Endothelial cell of umbilical vein (primary cell): ENCODE measurements at regions not wholly inside any gene's neighbourhood (a gene's known extent, or its start where the extent isn't known, plus 50 kb on each side); places are given as distances from the start of the nearest gene placed in this dataset.

Source experiments
- BruUV-seq: library from RNA; stranded (reverse); fragments of 400-500 nt; replicated peaks from 2 replicates; lab custom pipeline; 2021; lab: Mats Ljungman, UMichigan
- CTCF ChIA-PET: fragments of 300-600, 350-600 bp; sonication (Branson Sonifier 250); formaldehyde crosslinking; loops from one replicate; lab custom pipeline; 2021; ENCODE audit warnings: antibody characterized with exemption, inconsistent platforms; lab: Charles Lee
- POLR2A ChIA-PET: fragments of 300-600, 350-600 bp; sonication (Branson Sonifier 250); formaldehyde crosslinking; loops from one replicate; lab custom pipeline; 2021; ENCODE audit warnings: antibody characterized with exemption, inconsistent platforms; lab: Charles Lee
- DNase-seq: peaks from one replicate; pipeline ENCODE4 v3.0.0-alpha.2; 2011; ENCODE audit warnings: low read depth, low spot score
- FAIRE-seq: peaks from 2 replicates; lab custom pipeline; 2011; peaks lifted over from hg19 to GRCh38; lab: Jason Lieb, UNC
- H2AFZ ChIP-seq: 2 replicates; pipeline ENCODE4 v1.6.0; 2012; ENCODE audit warnings: low read depth, low read length, control low read depth, inconsistent platforms
- H3K27ac ChIP-seq: 2 replicates; pipeline ENCODE4 v1.5.1; 2011; ENCODE audit warnings: low read depth, mild to moderate bottlenecking, control low read depth, low read length, moderate library complexity; ENCODE audit not compliant: insufficient read depth
- H3K27me3 ChIP-seq, 2 experiments: 2 replicates each; pipeline versions ENCODE4 v1.6.0 to v1.6.1; 2011; ENCODE audit warnings: low read length in 2 of 2, mixed read lengths in 1 of 2; ENCODE audit not compliant: control insufficient read depth in 2 of 2, insufficient read depth in 2 of 2
- H3K36me3 ChIP-seq, 2 experiments: 2 replicates in 1 of 2; 3 replicates in 1 of 2; pipeline ENCODE4 v1.5.1; 2011; ENCODE audit warnings: low read length in 2 of 2, mild to moderate bottlenecking in 1 of 2, moderate library complexity in 1 of 2; ENCODE audit not compliant: control insufficient read depth in 2 of 2, insufficient read depth in 2 of 2; ENCODE audit errors: extremely low read depth in 1 of 2
- H3K4me1 ChIP-seq: 3 replicates; pipeline ENCODE4 v1.5.1; 2011; ENCODE audit warnings: mild to moderate bottlenecking, low read length; ENCODE audit not compliant: control insufficient read depth, insufficient read depth; ENCODE audit errors: extremely low read depth
- H3K4me2 ChIP-seq: 2 replicates; pipeline ENCODE4 v1.6.1; 2011; ENCODE audit warnings: low read length, control low read depth, mixed read lengths; ENCODE audit not compliant: insufficient read depth
- H3K4me3 ChIP-seq, 3 experiments: fragments of 200-600 bp in 1 of 3; sonication (generic), shearing (Covaris generic) in 1 of 3; replicated peaks in 1 of 3; 2 replicates each; pipeline ENCODE4 v1.5.1; 2011 to 2016; ENCODE audit warnings: control low read depth in 3 of 3, low read length in 3 of 3, mild to moderate bottlenecking in 2 of 3, inconsistent platforms in 1 of 3, low read depth in 1 of 3, moderate library complexity in 1 of 3; ENCODE audit not compliant: insufficient read depth in 1 of 3
- H3K79me2 ChIP-seq: 2 replicates; pipeline ENCODE4 v1.6.0; 2012; ENCODE audit warnings: low read length, inconsistent platforms; ENCODE audit not compliant: control insufficient read depth, insufficient read depth
- H3K9ac ChIP-seq: replicated peaks from 2 replicates; pipeline ENCODE3; 2011; ENCODE audit warnings: low read length, control low read depth; ENCODE audit not compliant: insufficient read depth; ENCODE audit errors: extremely low read depth
- H3K9me1 ChIP-seq: replicated peaks from 3 replicates; pipeline ENCODE4 v1.6.0; 2011; ENCODE audit warnings: mild to moderate bottlenecking, low read length; ENCODE audit not compliant: control insufficient read depth, insufficient read depth; ENCODE audit errors: extremely low read depth
- H3K9me3 ChIP-seq: replicated peaks from 2 replicates; pipeline ENCODE4 v1.5.1; 2012; ENCODE audit warnings: low read length, inconsistent platforms; ENCODE audit not compliant: control insufficient read depth, insufficient read depth
- H4K20me1 ChIP-seq: replicated peaks from 2 replicates; pipeline ENCODE3; 2011; ENCODE audit warnings: mild to moderate bottlenecking, low read length; ENCODE audit not compliant: control insufficient read depth, insufficient read depth; ENCODE audit errors: extremely low read depth
- EZH2 ChIP-seq: IDR thresholded peaks from 2 replicates; pipeline ENCODE4 v1.6.1; 2012; ENCODE audit warnings: borderline replicate concordance, low read depth, mild to moderate bottlenecking, moderate library complexity, low read length, inconsistent platforms; ENCODE audit not compliant: severe bottlenecking
- FOS ChIP-seq: IDR thresholded peaks from 2 replicates; pipeline ENCODE4 v1.6.1; 2011; ENCODE audit warnings: mild to moderate bottlenecking, low read length, moderate library complexity, borderline replicate concordance; ENCODE audit not compliant: insufficient read depth
- GATA2 ChIP-seq: IDR thresholded peaks from 2 replicates; pipeline ENCODE4 v1.7.0; 2011; ENCODE audit warnings: low read depth, mild to moderate bottlenecking, moderate library complexity, mixed read lengths, low read length; ENCODE audit not compliant: insufficient read length, insufficient read depth
- JUN ChIP-seq: IDR thresholded peaks from 2 replicates; pipeline ENCODE4 v1.6.1; 2011; ENCODE audit warnings: borderline replicate concordance, low read depth; ENCODE audit not compliant: insufficient read length, insufficient read depth
- MAX ChIP-seq: IDR thresholded peaks from 2 replicates; pipeline ENCODE4 v1.6.1; 2011; ENCODE audit not compliant: insufficient read depth, insufficient read length
- MYC ChIP-seq: IDR thresholded peaks from one replicate; pipeline ENCODE4 v1.6.1; 2011; ENCODE audit warnings: mild to moderate bottlenecking, low read depth, low read length
- POLR2A ChIP-seq: IDR thresholded peaks from 2 replicates; pipeline ENCODE4 v1.6.1; 2012; ENCODE audit warnings: low read depth, mild to moderate bottlenecking, control low read depth, low read length
- POLR2AphosphoS5 ChIP-seq: IDR thresholded peaks from 2 replicates; pipeline ENCODE4 v1.6.1; 2012; ENCODE audit warnings: low read depth, mild to moderate bottlenecking, control low read depth, low read length, moderate library complexity; ENCODE audit not compliant: insufficient read depth
- dilution Hi-C: fragments of 300-500 bp; cut with MboI; formaldehyde crosslinking; loops from one replicate; pipeline ENCODE4 v1.15.0; 2019; ENCODE audit warnings: low sequenced_read_pairs; ENCODE audit not compliant: extremely low pct_ligation_motif_present
- intact Hi-C: fragments of 100-400 bp; cut with micrococcal nuclease; formaldehyde crosslinking; loops from one replicate; pipeline ENCODE4 v1.10.0; 2022
- TF ChIP-seq, protein P1 (sequence below), 2 donors: IDR thresholded peaks; 1 replicate in 1 of 2; 2 replicates in 1 of 2; pipeline ENCODE4 v1.5.1; 2011; ENCODE audit warnings: low read length in 2 of 2, mild to moderate bottlenecking in 2 of 2, moderate library complexity in 2 of 2, control low read depth in 1 of 2, inconsistent platforms in 1 of 2, low read depth in 1 of 2; ENCODE audit not compliant: insufficient read depth in 1 of 2; ENCODE audit errors: extremely low read depth in 1 of 2

- no peaks in the 10 kb centered on the region for H3K4me1 ChIP-seq
- no peak overlapping the region for H3K27ac ChIP-seq
- no peak overlapping the region for H3K4me3 ChIP-seq
- POLR2A ChIA-PET: no interaction called here
- H2AFZ ChIP-seq: no peak overlapping the region
- FAIRE-seq: no peak
- no peaks in the 10 kb centered on the region for H4K20me1 ChIP-seq
- no peaks in the 10 kb centered on the region for H3K9me1 ChIP-seq
- H3K36me3 ChIP-seq: no peaks in the 10 kb centered on the region
- H3K27me3 ChIP-seq: no peaks in the 10 kb centered on the region
- dilution Hi-C loops (no loop called here), intact Hi-C loops (no loop called here)
- no peak for TF ChIP-seq JUN
- TF ChIP-seq MYC: no peak
- TF ChIP-seq FOS: no peak
- no peak for TF ChIP-seq GATA2
- TF ChIP-seq, protein P1, sequence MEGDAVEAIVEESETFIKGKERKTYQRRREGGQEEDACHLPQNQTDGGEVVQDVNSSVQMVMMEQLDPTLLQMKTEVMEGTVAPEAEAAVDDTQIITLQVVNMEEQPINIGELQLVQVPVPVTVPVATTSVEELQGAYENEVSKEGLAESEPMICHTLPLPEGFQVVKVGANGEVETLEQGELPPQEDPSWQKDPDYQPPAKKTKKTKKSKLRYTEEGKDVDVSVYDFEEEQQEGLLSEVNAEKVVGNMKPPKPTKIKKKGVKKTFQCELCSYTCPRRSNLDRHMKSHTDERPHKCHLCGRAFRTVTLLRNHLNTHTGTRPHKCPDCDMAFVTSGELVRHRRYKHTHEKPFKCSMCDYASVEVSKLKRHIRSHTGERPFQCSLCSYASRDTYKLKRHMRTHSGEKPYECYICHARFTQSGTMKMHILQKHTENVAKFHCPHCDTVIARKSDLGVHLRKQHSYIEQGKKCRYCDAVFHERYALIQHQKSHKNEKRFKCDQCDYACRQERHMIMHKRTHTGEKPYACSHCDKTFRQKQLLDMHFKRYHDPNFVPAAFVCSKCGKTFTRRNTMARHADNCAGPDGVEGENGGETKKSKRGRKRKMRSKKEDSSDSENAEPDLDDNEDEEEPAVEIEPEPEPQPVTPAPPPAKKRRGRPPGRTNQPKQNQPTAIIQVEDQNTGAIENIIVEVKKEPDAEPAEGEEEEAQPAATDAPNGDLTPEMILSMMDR (IDR thresholded peaks at IDR 0.05; ENCODE audit: extremely low read depth in 1 of 2, insufficient read depth in 1 of 2, low read depth in 1 of 2, low read length in 2 of 2): no peak
- TF ChIP-seq EZH2: no peak
- no peak for TF ChIP-seq MAX
- no peak for TF ChIP-seq POLR2A
- no peak for TF ChIP-seq POLR2AphosphoS5
- H3K9ac ChIP-seq: no peak overlapping the region
- CTCF ChIA-PET: no interaction called here
- BruUV-seq: no TSS peak
- no peaks in the 10 kb centered on the region for H3K9me3 ChIP-seq
- H3K79me2 ChIP-seq: no peaks in the 10 kb centered on the region
- no peak for DNase-seq
- H3K4me2 ChIP-seq: no peak overlapping the region
Measured at GRCh38 chrX:123085311-123085940, 98.7 kb upstream of the GRIA3 start.
